ENCODE measurements at regions not wholly inside any gene's neighbourhood (a gene's known extent, or its start where the extent isn't known, plus 50 kb on each side); places are given as distances from the start of the nearest gene placed in this dataset.

DNA sequence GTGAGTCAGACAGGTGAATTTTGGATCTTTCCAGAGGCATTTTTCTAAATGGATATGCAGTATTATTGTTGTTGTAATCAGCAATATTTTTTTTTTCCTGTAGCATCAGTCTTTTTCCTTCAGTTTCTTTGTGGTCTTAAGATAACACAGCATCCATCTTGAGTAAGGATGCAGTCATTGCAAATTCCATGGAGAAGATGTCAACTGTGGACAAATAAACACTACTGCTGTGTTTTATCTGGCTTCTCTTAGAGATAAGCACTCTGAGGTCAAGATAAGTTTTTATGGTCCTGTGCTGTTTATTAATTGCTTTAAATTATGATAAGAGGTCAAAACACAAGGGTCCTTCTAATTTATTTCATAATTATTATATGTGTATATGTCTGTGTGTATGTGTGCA is 1255.7 kb downstream of the ADGRL3 start:
- Histone ChIP-seq H3K27ac (no peak overlapping the region), H3K4me3 (no peak overlapping the region), H3K27me3 (no peaks in the 10 kb centered on the region), H3K4me1 (no peaks in the 10 kb centered on the region), H3K9me3 (no peaks in the 10 kb centered on the region), H3K36me3 (no peaks in the 10 kb centered on the region)
- DNase-seq (ENCODE audit: low spot score in 2 of 2), result no peak
- intact Hi-C loops (cut with DNase I; ENCODE audit: low total_unique reads), result no loop called here
- TF ChIP-seq CTCF (IDR thresholded peaks at IDR 0.05), result no peak
- TF ChIP-seq POLR2AphosphoS5 (IDR thresholded peaks at IDR 0.05), result no peak
- no peak for TF ChIP-seq POLR2A (IDR thresholded peaks at IDR 0.05)

DNA sequence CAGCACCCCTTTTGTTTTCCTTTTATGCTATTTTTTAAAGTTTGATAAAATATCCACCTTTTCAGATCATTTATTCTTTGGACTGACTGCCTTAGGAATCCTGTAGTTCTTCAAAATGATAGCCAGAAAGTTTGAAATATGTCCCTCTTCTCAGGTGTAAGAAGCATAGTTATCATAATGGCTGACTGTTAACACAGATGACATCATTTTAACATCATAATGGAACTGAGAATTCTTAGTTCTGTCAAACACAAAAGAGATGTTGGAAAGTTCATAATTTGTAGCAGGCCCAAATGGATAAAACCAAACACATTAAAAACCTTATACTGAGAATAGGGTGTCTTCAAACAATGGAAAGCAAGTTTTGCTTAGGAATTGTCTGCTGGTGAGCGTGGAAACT is 1254.4 kb downstream of the ADGRL3 start:
- Histone ChIP-seq H3K27me3 (no peaks in the 10 kb centered on the region), H3K36me3 (no peaks in the 10 kb centered on the region), H3K4me3 (no peak overlapping the region), H3K4me1 (no peaks in the 10 kb centered on the region), H3K9me3 (no peaks in the 10 kb centered on the region), H3K27ac (no peak overlapping the region)
- no peak for TF ChIP-seq POLR2A (IDR thresholded peaks at IDR 0.05)
- TF ChIP-seq POLR2AphosphoS5 (IDR thresholded peaks at IDR 0.05), result no peak
- TF ChIP-seq CTCF (IDR thresholded peaks at IDR 0.05), result no peak
- DNase-seq (ENCODE audit: low spot score in 2 of 2), result no peak
- intact Hi-C loops (cut with DNase I; ENCODE audit: low total_unique reads), result no loop called here

GRCh38 chr4:62450740-62451139 is 1250.6 kb downstream of the ADGRL3 start:
- Histone ChIP-seq H3K27ac (no peak overlapping the region), H3K4me1 (no peaks in the 10 kb centered on the region), H3K27me3 (no peaks in the 10 kb centered on the region), H3K4me3 (no peak overlapping the region), H3K36me3 (no peaks in the 10 kb centered on the region), H3K9me3 (no peaks in the 10 kb centered on the region)
- no peak for DNase-seq (ENCODE audit: low spot score in 2 of 2)
- TF ChIP-seq POLR2A (IDR thresholded peaks at IDR 0.05), result no peak
- no peak for TF ChIP-seq POLR2AphosphoS5 (IDR thresholded peaks at IDR 0.05)
- TF ChIP-seq CTCF (IDR thresholded peaks at IDR 0.05), result no peak
- intact Hi-C loops (cut with DNase I; ENCODE audit: low total_unique reads), result no loop called here

GRCh38 chr4:62449538-62449937 is 1249.4 kb downstream of the ADGRL3 start:
- H3K4me1 ChIP-seq, result no peaks in the 10 kb centered on the region
- no peaks in the 10 kb centered on the region for H3K36me3 ChIP-seq
- no peak for TF ChIP-seq POLR2A (IDR thresholded peaks at IDR 0.05)
- no peak for TF ChIP-seq CTCF (IDR thresholded peaks at IDR 0.05)
- no peak for TF ChIP-seq POLR2AphosphoS5 (IDR thresholded peaks at IDR 0.05)
- no peak for DNase-seq (ENCODE audit: low spot score in 2 of 2)
- no peak overlapping the region for H3K4me3 ChIP-seq
- no peaks in the 10 kb centered on the region for H3K9me3 ChIP-seq
- H3K27ac ChIP-seq, result no peak overlapping the region
- intact Hi-C loops (cut with DNase I; ENCODE audit: low total_unique reads), result no loop called here
- H3K27me3 ChIP-seq, result no peaks in the 10 kb centered on the region

DNA sequence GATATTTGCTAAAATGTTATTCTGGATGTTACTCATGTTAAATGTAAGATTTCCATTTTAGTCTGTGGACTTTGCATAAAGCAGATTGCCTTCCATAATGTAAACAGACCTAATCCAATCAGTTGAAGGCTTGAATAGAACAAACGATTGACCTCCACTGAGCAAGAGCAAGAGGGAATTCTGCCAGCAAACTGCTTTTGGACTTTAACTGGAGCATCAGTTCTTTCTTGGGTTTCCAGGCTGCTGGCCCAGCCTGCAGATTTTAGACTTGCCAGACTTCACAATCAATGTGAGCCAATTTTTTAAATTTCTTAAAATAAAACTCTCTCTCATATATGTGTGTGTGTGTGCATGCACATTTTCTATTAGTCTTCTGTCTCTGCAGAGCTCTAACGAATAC is 1248.8 kb downstream of the ADGRL3 start:
- no peaks in the 10 kb centered on the region for H3K4me1 ChIP-seq
- intact Hi-C loops (cut with DNase I; ENCODE audit: low total_unique reads), result no loop called here
- DNase-seq (ENCODE audit: low spot score in 2 of 2), result no peak
- H3K9me3 ChIP-seq, result no peaks in the 10 kb centered on the region
- H3K27ac ChIP-seq, result no peak overlapping the region
- no peak for TF ChIP-seq POLR2AphosphoS5 (IDR thresholded peaks at IDR 0.05)
- TF ChIP-seq CTCF (IDR thresholded peaks at IDR 0.05), result no peak
- TF ChIP-seq POLR2A (IDR thresholded peaks at IDR 0.05), result no peak
- no peaks in the 10 kb centered on the region for H3K27me3 ChIP-seq
- H3K4me3 ChIP-seq, result no peak overlapping the region
- no peaks in the 10 kb centered on the region for H3K36me3 ChIP-seq
